Trophoblast cell (in vitro differentiated cells and primary cell): ENCODE measurements at regions not wholly inside any gene's neighbourhood (a gene's known extent, or its start where the extent isn't known, plus 50 kb on each side); places are given as distances from the start of the nearest gene placed in this dataset.

Experiments
- DNase-seq, 2 donors: peaks; one replicate each; pipeline ENCODE4 v3.0.0-alpha.2; 2016
- H2AFZ ChIP-seq: 2 replicates; pipeline ENCODE4 v1.6.1; 2013; ENCODE audit warnings: low read length, moderate library complexity, mild to moderate bottlenecking; ENCODE audit not compliant: insufficient read depth, poor library complexity
- H2AK5ac ChIP-seq: 2 replicates; pipeline ENCODE4 v1.6.1; 2013; ENCODE audit warnings: mild to moderate bottlenecking, low read length
- H2BK120ac ChIP-seq: 2 replicates; pipeline ENCODE4 v1.6.1; 2013; ENCODE audit warnings: low read length, mild to moderate bottlenecking, moderate library complexity; ENCODE audit not compliant: insufficient read depth, poor library complexity
- H2BK12ac ChIP-seq: 2 replicates; pipeline ENCODE4 v1.6.1; 2013; ENCODE audit warnings: mild to moderate bottlenecking, low read length, moderate library complexity
- H2BK5ac ChIP-seq: 2 replicates; pipeline ENCODE4 v1.6.1; 2013; ENCODE audit warnings: low read length, low read depth, moderate library complexity, mild to moderate bottlenecking; ENCODE audit not compliant: poor library complexity
- H3K14ac ChIP-seq: 2 replicates; pipeline ENCODE4 v1.6.1; 2013; ENCODE audit warnings: mild to moderate bottlenecking, low read length
- H3K18ac ChIP-seq: 2 replicates; pipeline ENCODE4 v1.6.1; 2013; ENCODE audit warnings: mild to moderate bottlenecking, low read length
- H3K23ac ChIP-seq: 2 replicates; pipeline ENCODE4 v1.6.1; 2013; ENCODE audit warnings: low read length
- H3K27ac ChIP-seq: 2 replicates; pipeline ENCODE4 v1.5.1; 2013; ENCODE audit warnings: low read depth, mild to moderate bottlenecking, inconsistent platforms, low read length, moderate library complexity
- H3K27me3 ChIP-seq: 2 replicates; pipeline ENCODE4 v1.6.1; 2013; ENCODE audit warnings: inconsistent platforms, mild to moderate bottlenecking, low read length, moderate library complexity; ENCODE audit not compliant: insufficient read depth
- H3K36me3 ChIP-seq, 2 experiments: 1 replicate in 1 of 2; 2 replicates in 1 of 2; pipeline ENCODE4 v1.6.1; 2013; ENCODE audit warnings: low read length in 2 of 2, mild to moderate bottlenecking in 2 of 2, moderate library complexity in 1 of 2; ENCODE audit not compliant: insufficient read depth in 2 of 2, control insufficient read depth in 1 of 2
- H3K4ac ChIP-seq: 2 replicates; pipeline ENCODE4 v1.6.1; 2013; ENCODE audit warnings: low read depth, mild to moderate bottlenecking, low read length, moderate library complexity
- H3K4me1 ChIP-seq, 2 experiments: 1 replicate in 1 of 2; 2 replicates in 1 of 2; pipeline ENCODE4 v1.6.1; 2013; ENCODE audit warnings: low read length in 2 of 2, mild to moderate bottlenecking in 2 of 2, moderate library complexity in 1 of 2; ENCODE audit not compliant: insufficient read depth in 2 of 2, control insufficient read depth in 1 of 2
- H3K4me2 ChIP-seq: 2 replicates; pipeline ENCODE4 v1.6.1; 2013; ENCODE audit warnings: inconsistent platforms, mild to moderate bottlenecking, low read length, moderate library complexity
- H3K4me3 ChIP-seq: 2 replicates; pipeline ENCODE4 v1.5.1; 2013; ENCODE audit warnings: mild to moderate bottlenecking, low read depth, low read length, inconsistent platforms
- H3K79me1 ChIP-seq: one replicate; pipeline ENCODE4 v1.6.1; 2013; ENCODE audit warnings: low read length
- H3K79me2 ChIP-seq: 2 replicates; pipeline ENCODE4 v1.6.1; 2013; ENCODE audit warnings: low read length, mild to moderate bottlenecking; ENCODE audit not compliant: control insufficient read depth, insufficient read depth, poor library complexity
- H3K9ac ChIP-seq: 2 replicates; pipeline ENCODE4 v1.6.1; 2013; ENCODE audit warnings: mild to moderate bottlenecking, low read length
- H3K9me3 ChIP-seq: 2 replicates; pipeline ENCODE4 v1.6.1; 2013; ENCODE audit warnings: low read depth, mild to moderate bottlenecking, control low read depth, inconsistent platforms, low read length; ENCODE audit not compliant: insufficient read depth
- H4K12ac ChIP-seq: 2 replicates; pipeline ENCODE4 v1.6.1; 2013; ENCODE audit warnings: low read depth, mild to moderate bottlenecking, low read length, moderate library complexity
- H4K8ac ChIP-seq: 2 replicates; pipeline ENCODE4 v1.6.1; 2013; ENCODE audit warnings: low read depth, mild to moderate bottlenecking, low read length, moderate library complexity
- H4K91ac ChIP-seq: one replicate; pipeline ENCODE4 v1.6.1; 2013; ENCODE audit warnings: low read depth, mild to moderate bottlenecking, low read length, moderate library complexity
- WGBS: extraction: QIAGEN DNeasy Blood & Tissue Kit; methylation state at CpG from one replicate; pipeline ENCODE4 v1.1.7; 2013; ENCODE audit warnings: missing lambda C conversion rate; ENCODE audit not compliant: insufficient read length, insufficient coverage; ENCODE audit errors: extremely low coverage; 5-methylcytosine and 5-hydroxymethylcytosine counted together

DNA sequence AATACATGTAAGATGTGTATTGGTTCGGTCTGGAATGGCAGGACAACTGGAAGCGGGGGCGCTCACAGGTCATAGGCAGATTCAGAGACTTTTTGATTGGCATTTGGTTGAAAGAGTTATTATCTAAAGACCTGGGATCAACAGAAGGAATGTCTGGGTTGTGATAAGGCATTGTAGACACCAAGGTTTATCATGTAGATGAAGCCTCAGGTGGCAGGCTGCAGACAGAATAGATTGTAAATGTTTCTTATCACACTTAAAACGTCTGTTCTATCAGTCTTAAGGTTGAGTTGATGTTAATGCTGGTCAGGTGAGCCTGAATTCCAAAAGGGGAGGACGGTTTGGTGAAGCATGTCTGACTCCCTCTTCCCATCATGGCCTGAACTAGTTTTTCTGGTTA is 295.9 kb upstream of the PROK2 start:
- DNase-seq: no peak
- no peaks in the 10 kb centered on the region for H3K79me1 ChIP-seq
- H3K4me1 ChIP-seq: peaks cover 0 to 8% of the 10 kb centered on the region in 2 experiments
- H3K27ac ChIP-seq: no peak overlapping the region
- H3K4me2 ChIP-seq: no peak overlapping the region
- no peak overlapping the region for H2BK5ac ChIP-seq
- H3K23ac ChIP-seq: no peak overlapping the region
- no peak overlapping the region for H3K9ac ChIP-seq
- no peaks in the 10 kb centered on the region for H3K79me2 ChIP-seq
- H3K4me3 ChIP-seq: no peak overlapping the region
- H4K8ac ChIP-seq: no peak overlapping the region
- H2AK5ac ChIP-seq: no peak overlapping the region
- H3K9me3 ChIP-seq: peaks cover 2% of the 10 kb centered on the region
- WGBS: no CpG with 5 or more reads among the region's 5 CpGs
- H3K27me3 ChIP-seq: no peaks in the 10 kb centered on the region
- H4K12ac ChIP-seq: no peak overlapping the region
- H2AFZ ChIP-seq: no peak overlapping the region
- no peaks in the 10 kb centered on the region for H3K36me3 ChIP-seq
- no peak overlapping the region for H3K18ac ChIP-seq
- no peak overlapping the region for H4K91ac ChIP-seq
- no peak overlapping the region for H3K4ac ChIP-seq
- H2BK12ac ChIP-seq: no peak overlapping the region
- H2BK120ac ChIP-seq: no peak overlapping the region
- H3K14ac ChIP-seq: no peak overlapping the region

DNA sequence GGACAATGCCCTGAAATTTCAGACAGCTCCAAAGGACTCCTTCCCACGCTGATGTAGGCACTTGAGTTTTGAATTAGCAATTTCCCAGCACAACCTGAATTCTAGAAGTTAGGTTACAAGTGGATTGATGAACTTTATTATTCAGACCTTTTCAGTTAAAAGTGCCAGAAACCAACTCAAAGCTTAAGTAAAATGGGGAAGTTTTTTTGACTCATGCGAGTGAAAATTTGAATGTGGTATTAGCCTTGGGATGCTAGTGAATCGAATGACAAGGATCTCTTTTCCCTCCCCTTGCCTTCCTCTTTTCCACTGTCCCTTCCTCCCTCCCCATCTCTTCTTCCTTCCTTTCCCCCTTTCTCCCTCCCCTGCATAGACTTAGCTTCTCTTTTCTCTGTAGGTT is 295.1 kb upstream of the PROK2 start:
- H3K14ac ChIP-seq: no peak overlapping the region
- H3K4me3 ChIP-seq: no peak overlapping the region
- no peak overlapping the region for H3K4ac ChIP-seq
- H3K4me2 ChIP-seq: no peak overlapping the region
- DNase-seq: peak in 1 of 2 donors; percentile 22
- no peak overlapping the region for H2BK120ac ChIP-seq
- peaks cover 0 to 8% of the 10 kb centered on the region in 2 experiments for H3K4me1 ChIP-seq
- H3K9me3 ChIP-seq: peaks cover 2% of the 10 kb centered on the region
- no peak overlapping the region for H2AFZ ChIP-seq
- H3K36me3 ChIP-seq: no peaks in the 10 kb centered on the region
- no peak overlapping the region for H4K8ac ChIP-seq
- no peak overlapping the region for H2BK5ac ChIP-seq
- no peak overlapping the region for H4K12ac ChIP-seq
- H3K27me3 ChIP-seq: no peaks in the 10 kb centered on the region
- WGBS: no CpG with 5 or more reads among the region's 3 CpGs
- no peaks in the 10 kb centered on the region for H3K79me1 ChIP-seq
- no peak overlapping the region for H2BK12ac ChIP-seq
- no peak overlapping the region for H3K18ac ChIP-seq
- H2AK5ac ChIP-seq: no peak overlapping the region
- no peak overlapping the region for H3K23ac ChIP-seq
- H4K91ac ChIP-seq: no peak overlapping the region
- H3K27ac ChIP-seq: no peak overlapping the region
- H3K9ac ChIP-seq: no peak overlapping the region
- no peaks in the 10 kb centered on the region for H3K79me2 ChIP-seq

DNA sequence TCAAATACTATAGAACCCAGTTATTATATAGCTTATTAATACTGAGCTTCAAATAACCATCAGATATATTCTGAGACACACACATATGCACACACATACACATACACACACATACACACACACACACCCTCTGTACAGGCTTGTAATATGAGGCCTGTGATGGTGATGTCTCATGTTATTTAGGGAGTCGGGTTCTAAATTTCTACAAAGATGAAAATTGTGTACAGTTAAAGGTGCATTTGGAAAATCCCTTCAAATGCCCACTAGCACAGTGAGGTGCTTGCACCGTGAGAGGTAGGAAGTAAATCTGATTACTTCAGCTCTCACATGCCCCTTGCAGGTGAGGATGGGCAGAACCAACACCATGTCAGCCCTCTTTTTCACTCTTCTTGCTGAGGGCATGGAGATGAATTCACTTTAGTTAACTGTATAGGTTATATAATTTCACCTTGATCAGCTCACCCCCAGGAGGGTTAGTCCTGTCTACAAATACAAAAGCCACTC is 294.5 kb upstream of the PROK2 start:
- Histone ChIP-seq H4K12ac (no peak overlapping the region), H3K4me2 (no peak overlapping the region), H3K23ac (no peak overlapping the region), H3K14ac (no peak overlapping the region), H3K4me3 (no peak overlapping the region), H2AK5ac (no peak overlapping the region), H3K36me3 (no peaks in the 10 kb centered on the region), H3K27ac (no peak overlapping the region), H3K4ac (no peak overlapping the region), H3K27me3 (no peaks in the 10 kb centered on the region), H3K9ac (no peak overlapping the region), H2BK120ac (no peak overlapping the region), H3K79me1 (no peaks in the 10 kb centered on the region), H3K4me1 (peaks cover 0 to 8% of the 10 kb centered on the region in 2 experiments), H2AFZ (no peak overlapping the region), H3K18ac (no peak overlapping the region), H2BK12ac (no peak overlapping the region), H4K91ac (no peak overlapping the region), H3K9me3 (peaks cover 3% of the 10 kb centered on the region), H2BK5ac (no peak overlapping the region), H3K79me2 (no peaks in the 10 kb centered on the region), H4K8ac (no peak overlapping the region)
- no peak for DNase-seq
- WGBS: no CpG with 5 or more reads among the region's 2 CpGs

DNA sequence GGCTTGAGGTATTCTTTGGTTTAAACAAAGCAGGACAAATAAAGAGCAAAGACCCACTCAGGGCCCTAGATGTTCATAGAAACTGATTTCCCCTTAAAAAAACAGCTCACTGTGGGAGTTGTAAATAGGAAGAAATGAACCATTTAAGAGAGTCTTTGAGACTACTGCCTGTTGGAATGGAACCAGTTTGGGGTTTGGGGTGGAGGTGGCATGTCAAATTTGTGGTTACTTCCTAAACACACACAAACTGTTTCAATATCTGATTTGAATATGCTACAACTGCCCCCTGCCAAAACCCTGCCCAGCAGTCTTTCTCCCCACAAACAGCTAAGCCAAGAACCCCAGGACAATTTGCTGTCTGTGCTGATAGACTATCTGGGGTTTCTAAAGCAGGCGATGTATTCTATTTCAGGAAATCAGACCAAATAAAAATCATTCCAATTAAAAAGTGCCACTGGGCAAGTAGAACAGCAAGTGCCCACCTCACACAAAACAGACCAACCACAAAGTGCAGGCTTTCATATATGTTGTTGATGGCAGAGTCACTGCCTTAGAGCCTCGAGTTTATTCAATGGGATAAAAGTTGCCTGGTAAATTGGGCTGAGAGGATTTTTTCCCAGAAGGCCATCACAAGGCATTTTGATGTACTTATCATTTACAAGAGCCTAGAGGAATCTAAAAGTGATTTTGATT is 293.9 kb upstream of the PROK2 start:
- no peak overlapping the region for H2AK5ac ChIP-seq
- H3K27me3 ChIP-seq: no peaks in the 10 kb centered on the region
- H3K4me2 ChIP-seq: no peak overlapping the region
- H2AFZ ChIP-seq: no peak overlapping the region
- peaks cover 3% of the 10 kb centered on the region for H3K9me3 ChIP-seq
- WGBS: no CpG with 5 or more reads among the region's 2 CpGs
- no peak overlapping the region for H3K23ac ChIP-seq
- peaks cover 0 to 8% of the 10 kb centered on the region in 2 experiments for H3K4me1 ChIP-seq
- no peak overlapping the region for H3K14ac ChIP-seq
- H2BK120ac ChIP-seq: no peak overlapping the region
- no peak overlapping the region for H4K91ac ChIP-seq
- H3K4me3 ChIP-seq: no peak overlapping the region
- no peak overlapping the region for H4K12ac ChIP-seq
- no peak for DNase-seq
- H2BK5ac ChIP-seq: no peak overlapping the region
- H3K27ac ChIP-seq: no peak overlapping the region
- H3K79me1 ChIP-seq: no peaks in the 10 kb centered on the region
- no peak overlapping the region for H3K18ac ChIP-seq
- no peak overlapping the region for H3K4ac ChIP-seq
- no peak overlapping the region for H3K9ac ChIP-seq
- H4K8ac ChIP-seq: no peak overlapping the region
- H2BK12ac ChIP-seq: no peak overlapping the region
- H3K79me2 ChIP-seq: no peaks in the 10 kb centered on the region
- no peaks in the 10 kb centered on the region for H3K36me3 ChIP-seq
